ENCODE measurements at regions not wholly inside any gene's neighbourhood (a gene's known extent, or its start where the extent isn't known, plus 50 kb on each side); places are given as distances from the start of the nearest gene placed in this dataset.

DNA sequence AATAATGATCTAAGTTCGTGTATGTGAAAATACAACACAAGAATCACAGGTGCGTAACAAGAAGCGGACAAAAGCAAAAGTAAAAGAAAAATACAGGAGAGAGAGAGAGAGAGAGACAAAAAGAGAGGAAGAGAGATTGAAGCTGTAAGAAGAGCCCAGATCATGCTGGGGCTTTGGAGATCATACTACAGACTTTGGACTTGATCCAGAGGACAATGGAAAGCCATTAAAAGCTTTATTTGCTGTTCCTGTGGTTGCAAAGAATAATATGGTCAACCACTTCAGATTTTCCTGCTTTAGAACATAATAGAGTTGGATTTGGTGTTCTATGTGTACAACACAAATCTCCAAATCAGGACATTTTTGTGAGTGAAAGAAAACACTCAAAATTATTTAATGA, 561.4 kb downstream of the CAAP1 start:
- intact Hi-C loops (cut with DNase I; ENCODE audit: low total_unique reads), result no loop called here
- no peak for DNase-seq (ENCODE audit: low spot score in 2 of 2)
- TF ChIP-seq POLR2A (IDR thresholded peaks at IDR 0.05), result no peak
- TF ChIP-seq, protein P1, sequence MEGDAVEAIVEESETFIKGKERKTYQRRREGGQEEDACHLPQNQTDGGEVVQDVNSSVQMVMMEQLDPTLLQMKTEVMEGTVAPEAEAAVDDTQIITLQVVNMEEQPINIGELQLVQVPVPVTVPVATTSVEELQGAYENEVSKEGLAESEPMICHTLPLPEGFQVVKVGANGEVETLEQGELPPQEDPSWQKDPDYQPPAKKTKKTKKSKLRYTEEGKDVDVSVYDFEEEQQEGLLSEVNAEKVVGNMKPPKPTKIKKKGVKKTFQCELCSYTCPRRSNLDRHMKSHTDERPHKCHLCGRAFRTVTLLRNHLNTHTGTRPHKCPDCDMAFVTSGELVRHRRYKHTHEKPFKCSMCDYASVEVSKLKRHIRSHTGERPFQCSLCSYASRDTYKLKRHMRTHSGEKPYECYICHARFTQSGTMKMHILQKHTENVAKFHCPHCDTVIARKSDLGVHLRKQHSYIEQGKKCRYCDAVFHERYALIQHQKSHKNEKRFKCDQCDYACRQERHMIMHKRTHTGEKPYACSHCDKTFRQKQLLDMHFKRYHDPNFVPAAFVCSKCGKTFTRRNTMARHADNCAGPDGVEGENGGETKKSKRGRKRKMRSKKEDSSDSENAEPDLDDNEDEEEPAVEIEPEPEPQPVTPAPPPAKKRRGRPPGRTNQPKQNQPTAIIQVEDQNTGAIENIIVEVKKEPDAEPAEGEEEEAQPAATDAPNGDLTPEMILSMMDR (IDR thresholded peaks at IDR 0.05), result no peak
- H3K4me3 ChIP-seq (ENCODE audit: low read depth, poor library complexity, severe bottlenecking), result no peak overlapping the region
- WGBS, 2 donors, result 93 to 97% methylated on average over 3 of the region's 3 CpGs

DNA sequence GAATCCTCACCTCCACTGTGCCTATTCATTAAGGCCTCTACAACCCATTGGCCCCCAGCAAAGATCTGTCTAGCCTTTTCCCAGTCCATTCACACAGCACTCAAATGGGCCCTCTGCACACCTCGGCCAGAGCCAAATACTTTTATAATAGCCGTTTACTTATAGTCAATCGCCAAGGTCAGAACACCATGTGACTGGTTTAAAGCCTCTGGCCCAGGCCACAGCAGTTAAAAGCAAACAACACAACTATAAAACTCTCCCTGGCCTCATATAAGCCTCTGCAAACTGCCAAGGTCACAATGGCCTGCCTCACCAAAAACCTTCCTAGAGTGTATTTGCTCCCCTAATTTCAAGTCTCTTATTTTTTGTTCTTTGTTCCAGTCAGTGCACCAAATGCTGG, 562.6 kb downstream of the CAAP1 start:
- no peak overlapping the region for H3K4me3 ChIP-seq (ENCODE audit: low read depth, poor library complexity, severe bottlenecking)
- TF ChIP-seq POLR2A (IDR thresholded peaks at IDR 0.05), result no peak
- TF ChIP-seq, protein P1 (IDR thresholded peaks at IDR 0.05), result no peak
- intact Hi-C loops (cut with DNase I; ENCODE audit: low total_unique reads), result no loop called here
- no peak for DNase-seq (ENCODE audit: low spot score in 2 of 2)
- 71 to 75% methylated on average over 3 of the region's 3 CpGs for WGBS, 2 donors

DNA sequence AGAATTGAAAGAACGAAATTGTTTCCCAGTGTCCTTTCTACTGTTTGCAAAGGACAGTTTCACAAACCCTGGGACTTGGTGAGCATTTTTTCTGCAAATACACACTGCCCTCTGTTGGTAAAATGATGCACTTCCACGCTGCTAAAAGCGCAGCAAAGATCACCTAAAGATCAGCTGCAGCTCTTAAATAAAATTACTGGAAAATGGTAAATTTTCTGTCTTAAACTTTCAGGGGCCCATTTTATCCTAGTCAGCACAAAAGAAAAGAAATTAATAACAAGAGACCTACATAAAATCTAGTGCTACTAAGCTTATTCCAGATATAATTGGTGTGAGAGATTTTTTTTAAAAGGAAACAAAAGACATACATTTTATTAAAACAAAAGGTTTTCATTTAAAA, 566.0 kb downstream of the CAAP1 start:
- peak in 1 of 2 donors; percentile 25 for DNase-seq (ENCODE audit: low spot score in 2 of 2)
- TF ChIP-seq POLR2A (IDR thresholded peaks at IDR 0.05), result no peak
- TF ChIP-seq, protein P1 (IDR thresholded peaks at IDR 0.05), result no peak
- WGBS, 2 donors, result 1 to 2% methylated on average over 3 of the region's 3 CpGs
- no peak overlapping the region for H3K4me3 ChIP-seq (ENCODE audit: low read depth, poor library complexity, severe bottlenecking)
- intact Hi-C loops (cut with DNase I; ENCODE audit: low total_unique reads), result no loop called here

- no peak overlapping the region for H3K4me3 ChIP-seq (ENCODE audit: low read depth, poor library complexity, severe bottlenecking)
- TF ChIP-seq POLR2A (IDR thresholded peaks at IDR 0.05), result no peak
- TF ChIP-seq, protein P1 (IDR thresholded peaks at IDR 0.05), result no peak
- no peak for DNase-seq (ENCODE audit: low spot score in 2 of 2)
- intact Hi-C loops (cut with DNase I; ENCODE audit: low total_unique reads), result no loop called here
Observed at GRCh38 chr9:26325444-26325829, 567.2 kb downstream of the CAAP1 start.

DNA sequence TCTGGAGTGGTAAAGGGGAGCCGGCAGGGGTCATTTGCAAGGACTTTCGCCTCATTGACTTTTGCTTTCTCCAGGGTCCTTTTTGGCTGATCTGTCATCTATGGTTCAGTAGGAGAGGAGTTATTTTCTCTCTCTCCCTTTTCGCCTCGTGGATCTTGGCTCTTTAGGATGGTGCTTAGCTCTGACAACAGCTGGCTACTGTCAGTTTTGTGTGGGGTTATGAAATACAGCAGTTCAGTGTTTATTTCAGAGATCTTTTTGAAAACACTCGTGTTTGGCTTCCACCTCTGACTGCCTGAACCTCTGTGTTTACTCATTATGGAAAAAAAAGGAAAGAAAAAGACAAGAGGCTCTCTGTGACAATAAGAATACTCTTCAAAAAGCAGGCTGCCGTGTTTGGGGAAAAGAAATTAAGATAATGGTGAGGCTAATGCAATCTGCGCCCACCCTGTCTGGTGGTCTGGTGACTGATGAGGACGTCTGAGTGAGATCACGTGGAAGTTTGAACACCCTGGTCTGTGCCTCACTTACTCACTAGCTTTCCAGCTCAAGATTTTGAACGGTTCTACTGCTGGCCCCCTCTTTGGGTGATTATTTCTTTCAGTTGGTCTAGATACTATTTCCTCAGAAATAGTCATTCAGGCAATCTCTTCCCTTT, 567.7 kb downstream of the CAAP1 start:
- WGBS, 2 donors, result 49 to 53% methylated on average over 10 of the region's 10 CpGs
- intact Hi-C loops (cut with DNase I; ENCODE audit: low total_unique reads), result no loop called here
- TF ChIP-seq, protein P1 (IDR thresholded peaks at IDR 0.05), result no peak
- TF ChIP-seq POLR2A (IDR thresholded peaks at IDR 0.05), result no peak
- DNase-seq (ENCODE audit: low spot score in 2 of 2), result no peak
- no peak overlapping the region for H3K4me3 ChIP-seq (ENCODE audit: low read depth, poor library complexity, severe bottlenecking)

- TF ChIP-seq POLR2A (IDR thresholded peaks at IDR 0.05), result no peak
- TF ChIP-seq, protein P1 (IDR thresholded peaks at IDR 0.05), result no peak
- intact Hi-C loops (cut with DNase I; ENCODE audit: low total_unique reads), result no loop called here
- WGBS, 2 donors, result 93 to 95% methylated on average over 3 of the region's 3 CpGs
- H3K4me3 ChIP-seq (ENCODE audit: low read depth, poor library complexity, severe bottlenecking), result no peak overlapping the region
- DNase-seq (ENCODE audit: low spot score in 2 of 2), result no peak
Observed at GRCh38 chr9:26321935-26322334, 570.7 kb downstream of the CAAP1 start.

Measured in lower leg skin (tissue), 4 donors.